Kidney (tissue), 13 donors: ENCODE measurements at regions not wholly inside any gene's neighbourhood (a gene's known extent, or its start where the extent isn't known, plus 50 kb on each side); places are given as distances from the start of the nearest gene placed in this dataset.

Source experiments
- DNase-seq, 5 donors: peaks; one replicate each; pipeline ENCODE4 v3.0.0-alpha.2; 2013 to 2020
- FAIRE-seq: peaks from 2 replicates; lab custom pipeline; 2012; peaks lifted over from hg19 to GRCh38; lab: Jason Lieb, UNC
- H3K27ac ChIP-seq, 2 donors: one replicate each; pipeline ENCODE4 v1.7.0; 2013; ENCODE audit warnings: low read depth in 2 of 2, low read length in 2 of 2, inconsistent platforms in 1 of 2
- H3K27me3 ChIP-seq: one replicate; pipeline ENCODE4 v1.7.1; 2013; ENCODE audit warnings: low read length, inconsistent platforms; ENCODE audit not compliant: control insufficient read depth, insufficient read depth
- H3K36me3 ChIP-seq, 3 donors: one replicate each; pipeline versions ENCODE4 v1.7.0 to v1.7.1; 2013; ENCODE audit warnings: low read length in 3 of 3, control low read depth in 1 of 3, inconsistent platforms in 1 of 3; ENCODE audit not compliant: insufficient read depth in 3 of 3, control insufficient read depth in 2 of 3
- H3K4me1 ChIP-seq, 3 donors: one replicate each; pipeline versions ENCODE4 v1.7.0 to v1.7.1; 2013; ENCODE audit warnings: low read length in 3 of 3, inconsistent platforms in 1 of 3, low read depth in 1 of 3; ENCODE audit not compliant: control insufficient read depth in 2 of 3, insufficient read depth in 2 of 3
- H3K4me3 ChIP-seq, 3 donors: one replicate each; pipeline versions ENCODE4 v1.7.0 to v1.8.1; 2013; ENCODE audit warnings: low read length in 3 of 3, control low read depth in 1 of 3, inconsistent platforms in 1 of 3
- H3K9ac ChIP-seq, 3 donors: one replicate each; pipeline versions ENCODE4 v1.7.0 to v1.7.1; 2013; ENCODE audit warnings: low read length in 3 of 3, control low read depth in 1 of 3, inconsistent platforms in 1 of 3
- H3K9me3 ChIP-seq, 3 donors: one replicate each; pipeline versions ENCODE4 v1.7.0 to v1.7.1; 2013; ENCODE audit warnings: low read length in 3 of 3, control low read depth in 1 of 3, inconsistent platforms in 1 of 3; ENCODE audit not compliant: control insufficient read depth in 2 of 3, insufficient read depth in 1 of 3
- CTCF ChIP-seq: IDR thresholded peaks from 3 replicates; pipeline ENCODE4 v1.5.1; 2012; ENCODE audit warnings: mild to moderate bottlenecking, moderate library complexity, borderline replicate concordance; ENCODE audit not compliant: insufficient read depth; ENCODE audit errors: extremely low read depth
- intact Hi-C: fragments of 100-400 bp; cut with DNase I; formaldehyde crosslinking; loops from one replicate; pipeline ENCODE4 v1.11.1; 2022
- donor health status: control.
- donor health status: control.
- donor health status: control.
- donor health status: control.
- donor health status: control.
- donor health status: DM: yes; HTN: yes; CAD: no.
- donor health status: Normal renal cell carcinoma (clear cell type).

- DNase-seq, result peak; percentile 54 to 81 (median 56)
- Histone ChIP-seq H3K9ac (no peak overlapping the region), H3K27me3 (no peaks in the 10 kb centered on the region), H3K36me3 (no peaks in the 10 kb centered on the region), H3K4me3 (peak overlapping the region in 2 of 3 donors; percentile 46 to 49), H3K4me1 (peaks cover 0 to 5% (median 0%) of the 10 kb centered on the region in 3 donors), H3K9me3 (no peaks in the 10 kb centered on the region), H3K27ac (no peak overlapping the region)
- intact Hi-C loops, result no loop called here
- no peak for TF ChIP-seq CTCF
- FAIRE-seq, result no peak
Measured at GRCh38 chr20:11686820-11687543, 230.7 kb upstream of the BTBD3 start.

- Histone ChIP-seq H3K27me3 (no peaks in the 10 kb centered on the region), H3K36me3 (no peaks in the 10 kb centered on the region), H3K4me1 (peaks cover 0 to 5% (median 0%) of the 10 kb centered on the region in 3 donors), H3K9ac (no peak overlapping the region), H3K4me3 (peak overlapping the region in 1 of 3 donors; percentile 49), H3K9me3 (no peaks in the 10 kb centered on the region), H3K27ac (no peak overlapping the region)
- FAIRE-seq (no peak), DNase-seq (peak in 2 of 5 donors; percentile 30 to 41)
- intact Hi-C loops, result no loop called here
- TF ChIP-seq CTCF, result no peak
Measured at GRCh38 chr20:11687546-11688292, 230.0 kb upstream of the BTBD3 start.

GRCh38 chr20:11689262-11689661 lies 228.4 kb upstream of the BTBD3 start:
- H3K27ac ChIP-seq, result no peak overlapping the region
- H3K4me1 ChIP-seq, result peaks cover 0 to 5% (median 0%) of the 10 kb centered on the region in 3 donors
- intact Hi-C loops, result no loop called here
- no peak for FAIRE-seq
- H3K27me3 ChIP-seq, result no peaks in the 10 kb centered on the region
- no peaks in the 10 kb centered on the region for H3K36me3 ChIP-seq
- no peak overlapping the region for H3K4me3 ChIP-seq
- DNase-seq, result no peak
- TF ChIP-seq CTCF, result no peak
- H3K9ac ChIP-seq, result no peak overlapping the region
- no peaks in the 10 kb centered on the region for H3K9me3 ChIP-seq
